ENCODE measurements at regions not wholly inside any gene's neighbourhood (a gene's known extent, or its start where the extent isn't known, plus 50 kb on each side); places are given as distances from the start of the nearest gene placed in this dataset.
"Not testable (repeated sequence)": the region's sequence is repeated elsewhere in the genome, so short reads cannot be mapped to it uniquely, and the experiment has no call there.

DNA sequence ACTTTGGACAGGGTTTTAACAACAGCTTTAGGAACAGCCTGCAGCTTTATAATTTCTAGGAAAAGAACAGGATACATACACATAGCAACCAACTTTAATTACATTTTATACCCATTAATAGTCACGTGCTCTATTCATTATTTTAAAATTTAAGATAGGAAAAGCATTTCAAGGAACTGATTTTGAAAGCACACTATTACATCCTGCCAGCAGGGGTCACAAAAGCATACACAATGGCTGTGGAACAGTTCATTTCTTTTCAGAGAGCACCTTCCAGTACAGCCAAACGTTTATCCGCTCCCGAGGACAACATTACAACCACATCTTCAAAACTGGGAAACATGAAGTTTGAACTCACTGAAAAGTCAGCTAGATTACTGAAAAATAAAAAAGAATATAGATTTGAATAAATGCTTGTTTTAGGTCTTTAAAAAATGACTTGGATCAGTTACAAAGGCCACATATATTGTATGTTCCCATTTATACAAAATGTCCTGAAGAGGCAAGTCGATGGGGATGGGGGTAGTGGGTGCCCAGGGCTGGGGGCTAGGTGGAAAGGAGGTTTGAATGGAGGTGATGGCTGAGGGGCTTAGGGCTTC, 104.6 kb upstream of the EXOC2 start:
- peak; percentile 52 for DNase-seq

DNA sequence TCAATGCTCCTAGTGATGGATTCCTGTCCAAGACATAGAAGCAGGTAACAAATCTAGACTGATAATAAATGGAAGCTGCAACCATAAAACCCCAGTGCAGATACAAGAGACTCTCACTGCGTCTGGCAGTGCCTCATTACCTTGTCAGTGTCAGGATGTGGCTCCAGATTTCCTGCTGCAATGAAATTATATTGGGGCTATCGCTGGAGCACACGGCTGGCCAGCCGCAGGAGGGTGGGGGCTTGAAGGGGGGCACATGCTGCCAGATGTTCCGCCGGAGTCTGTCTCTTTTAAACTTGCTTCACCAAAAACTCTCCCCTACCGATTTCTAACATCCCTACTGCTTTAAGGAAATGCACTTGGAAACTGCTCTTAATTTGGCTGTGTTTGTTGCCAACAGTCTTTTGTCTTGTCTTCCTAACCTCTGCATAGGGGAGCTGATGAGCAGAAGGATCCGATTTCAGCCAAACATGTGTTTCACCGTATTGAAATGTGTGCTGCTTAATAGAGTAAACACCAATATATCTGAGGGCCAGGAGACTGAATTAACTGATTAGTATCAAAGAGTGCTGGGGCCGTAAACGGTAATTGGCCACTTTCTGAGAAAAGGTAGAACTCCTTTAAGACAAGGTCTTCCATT, 102.2 kb upstream of the EXOC2 start:
- DNase-seq = no peak

DNA sequence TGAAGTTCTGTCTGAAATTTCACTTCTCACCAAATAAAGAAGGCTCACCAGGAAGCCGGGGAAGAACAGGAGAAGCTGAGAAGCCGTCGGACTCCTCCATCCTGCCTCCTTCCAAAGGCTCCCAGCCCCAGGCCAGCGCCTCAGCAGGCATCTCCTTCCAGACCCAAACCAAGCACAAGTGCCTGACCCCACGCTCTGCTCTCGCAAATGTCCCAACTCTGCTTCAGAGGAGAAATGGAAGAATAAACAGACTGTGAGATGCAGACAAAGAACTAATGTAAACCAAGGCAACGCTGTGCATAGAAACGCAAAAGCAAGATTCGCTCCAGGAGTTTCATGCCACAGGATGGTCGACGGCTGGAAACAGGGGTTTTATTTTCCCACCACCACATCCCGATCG, 100.3 kb upstream of the EXOC2 start:
- DNase-seq = no peak

DNA sequence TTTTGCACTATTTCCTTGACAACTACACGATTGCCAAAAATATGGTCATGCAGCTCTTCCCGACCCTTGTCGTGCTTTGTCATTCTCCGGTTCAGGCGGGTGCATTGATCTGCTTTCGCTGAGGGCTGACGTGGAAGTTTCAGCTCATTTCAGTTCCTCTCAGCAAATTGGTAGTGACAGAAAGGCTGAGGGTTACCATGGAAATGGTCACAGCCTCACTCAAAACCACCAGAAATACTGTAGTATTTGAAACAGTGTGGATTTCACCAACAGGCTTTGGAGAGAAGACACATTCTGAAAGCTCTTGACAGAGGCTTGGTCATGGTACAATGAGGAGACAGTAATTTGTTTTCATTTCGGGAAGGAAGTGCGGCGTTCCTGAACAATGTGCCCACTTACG, 99.7 kb upstream of the EXOC2 start:
- DNase-seq = no peak

DNA sequence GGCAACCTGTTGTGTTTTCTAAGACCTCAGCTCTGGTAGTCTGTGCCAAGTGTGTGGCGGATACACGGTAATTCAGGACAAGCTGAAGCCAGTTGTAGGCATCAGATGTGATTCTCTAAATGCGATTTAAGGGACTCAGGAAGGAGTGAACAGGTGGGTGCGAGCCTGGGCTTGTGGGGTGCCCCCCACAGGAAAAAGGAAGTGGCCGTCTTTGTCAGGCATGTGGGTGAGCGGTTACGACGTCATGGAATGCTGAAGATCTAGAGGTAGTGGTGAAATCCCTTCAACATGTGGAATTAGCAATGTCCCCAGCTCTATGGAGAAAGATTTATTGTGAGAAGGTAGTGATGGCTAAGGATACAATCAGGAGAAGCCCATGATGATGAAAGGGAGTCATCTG, 95.1 kb upstream of the EXOC2 start:
- DNase-seq = no peak

DNA sequence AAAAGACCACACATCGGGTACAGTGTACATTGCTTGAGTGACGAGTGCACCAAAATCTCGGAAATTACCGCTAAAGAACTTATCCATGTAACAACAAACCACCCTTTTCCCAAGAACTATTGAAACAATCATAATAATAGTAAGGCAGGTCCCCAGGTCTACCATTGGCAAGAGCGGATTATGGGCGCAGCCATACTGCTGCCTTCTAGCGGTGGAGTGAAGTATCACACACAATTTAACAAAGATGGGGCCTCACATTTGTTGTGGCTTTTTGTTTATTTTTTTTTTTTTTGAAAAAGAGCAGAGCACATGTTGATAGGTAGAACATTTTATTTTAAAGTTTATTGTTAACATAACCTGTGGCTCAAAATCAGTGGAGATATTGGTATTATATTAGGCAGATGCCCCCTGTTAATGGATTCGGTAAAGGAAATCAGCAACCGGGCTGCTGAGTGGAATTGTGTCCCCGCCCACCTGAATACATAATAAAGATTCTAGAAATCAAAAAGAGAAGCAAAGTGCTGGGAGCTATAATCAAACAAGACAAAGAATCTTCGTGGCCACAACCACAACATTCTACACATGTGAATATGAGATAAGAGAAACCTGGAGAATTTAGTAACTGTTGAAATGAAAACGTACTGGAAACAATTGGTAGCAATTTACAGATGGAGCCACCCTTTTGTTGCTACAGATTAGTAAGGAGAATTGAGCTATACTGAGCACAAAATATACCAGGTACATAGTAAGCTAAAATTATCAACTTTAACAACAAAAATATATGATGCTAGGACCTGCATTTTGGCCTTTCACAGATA, 94.2 kb upstream of the EXOC2 start:
- DNase-seq = no peak

DNA sequence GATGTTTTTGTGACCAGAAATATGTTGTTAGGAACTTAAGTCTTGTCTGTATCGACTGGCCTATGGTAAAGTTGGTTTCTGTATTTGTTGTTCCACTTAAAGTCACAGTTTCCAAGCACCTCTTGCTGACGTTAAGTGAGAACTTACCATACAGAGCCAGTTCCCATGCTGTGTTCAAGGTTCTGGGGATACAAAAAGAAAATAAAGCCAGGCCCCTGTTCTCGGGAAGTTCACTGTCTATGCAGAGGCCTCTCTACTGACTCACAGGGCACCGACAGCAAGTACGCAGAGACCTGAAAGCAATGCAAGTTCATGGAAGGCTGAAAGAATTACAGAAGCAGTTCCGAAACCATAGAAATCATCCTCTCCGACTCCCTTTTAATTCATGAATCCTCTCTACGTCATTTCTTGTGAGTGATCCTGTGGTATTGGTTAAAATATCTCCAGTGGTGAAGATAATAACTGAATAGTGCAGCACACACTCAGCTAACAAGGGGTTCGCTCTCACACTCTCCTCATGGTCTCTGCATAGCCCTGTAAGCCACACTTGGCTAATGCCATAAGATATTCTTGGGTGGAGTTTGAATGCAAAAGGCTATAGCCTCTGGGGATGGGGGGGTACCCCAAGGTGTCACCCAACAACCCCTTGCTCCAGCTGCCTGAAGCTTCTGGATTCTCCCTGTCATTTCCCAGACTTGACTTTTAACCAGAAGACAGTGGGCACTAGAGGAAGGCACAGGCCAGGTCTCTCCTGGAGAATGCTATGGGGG, 91.2 kb upstream of the EXOC2 start:
- no peak for DNase-seq

DNA sequence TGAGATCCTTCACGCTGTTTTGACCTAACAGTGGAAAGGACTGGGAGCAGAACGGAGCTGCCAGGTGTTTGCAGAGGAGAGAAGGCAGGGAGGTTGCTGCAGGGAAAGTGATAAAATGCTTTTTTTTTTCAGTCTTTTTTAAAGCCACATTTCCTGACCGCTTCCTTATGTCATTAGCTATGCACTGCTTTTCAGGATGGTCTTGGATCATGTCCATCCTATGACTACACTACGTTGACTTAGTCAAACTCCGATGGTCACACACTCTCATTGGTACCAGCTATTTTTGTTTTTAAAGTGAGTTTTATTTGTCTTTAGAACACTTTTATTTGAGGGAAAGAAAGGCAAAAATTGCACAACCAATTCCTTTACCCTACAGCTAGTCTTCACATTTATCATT, 89.2 kb upstream of the EXOC2 start:
- no peak for DNase-seq

DNA sequence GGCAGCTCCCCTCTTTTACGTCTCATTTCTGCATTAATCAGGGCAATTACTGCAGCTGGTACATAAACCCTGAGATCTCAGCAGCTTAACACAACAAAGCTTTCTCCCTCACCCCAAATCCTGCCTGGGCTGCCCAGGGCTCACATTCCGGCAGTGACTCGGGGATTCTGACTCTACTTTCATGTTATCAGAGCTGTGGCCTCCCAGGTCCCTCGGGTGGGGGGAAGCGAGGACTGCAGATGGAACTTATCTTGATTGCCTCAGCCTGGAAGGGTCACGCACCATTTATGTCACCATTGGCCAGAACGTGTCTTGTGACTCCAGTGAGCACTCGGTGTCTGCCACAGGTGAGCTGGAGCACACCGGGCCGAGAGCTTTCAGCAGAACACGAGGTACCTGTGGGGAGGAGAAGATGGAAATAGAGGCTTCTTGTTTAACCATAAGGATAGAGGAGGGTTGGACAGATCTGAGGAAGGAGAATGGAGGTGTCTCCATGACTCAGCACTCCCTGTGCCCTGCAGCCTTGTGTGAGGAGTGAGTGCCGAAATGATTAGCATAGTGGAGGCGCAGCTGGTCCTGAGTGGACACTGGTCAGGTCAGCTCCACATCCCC, 88.5 kb upstream of the EXOC2 start:
- DNase-seq = no peak

DNA sequence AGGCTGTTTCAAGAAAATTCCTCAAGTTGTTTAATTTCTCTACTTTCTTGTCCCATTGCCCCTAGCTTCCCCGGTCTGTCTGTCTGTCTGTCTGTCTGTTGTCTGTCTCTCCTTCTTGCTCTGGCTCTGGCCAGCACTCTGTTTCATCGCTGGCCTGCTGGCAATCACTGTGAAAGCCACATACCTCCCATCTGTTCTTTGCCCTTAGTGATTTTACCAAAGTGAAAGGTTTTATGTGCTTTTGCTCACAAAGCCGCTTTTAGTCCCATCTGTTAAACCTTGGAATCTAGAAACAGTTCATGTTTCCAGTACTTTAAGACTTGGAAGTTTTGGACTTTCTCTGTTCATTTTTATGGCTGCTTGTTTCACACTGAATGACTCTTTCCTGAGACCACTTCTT, 87.8 kb upstream of the EXOC2 start:
- DNase-seq = no peak

DNA sequence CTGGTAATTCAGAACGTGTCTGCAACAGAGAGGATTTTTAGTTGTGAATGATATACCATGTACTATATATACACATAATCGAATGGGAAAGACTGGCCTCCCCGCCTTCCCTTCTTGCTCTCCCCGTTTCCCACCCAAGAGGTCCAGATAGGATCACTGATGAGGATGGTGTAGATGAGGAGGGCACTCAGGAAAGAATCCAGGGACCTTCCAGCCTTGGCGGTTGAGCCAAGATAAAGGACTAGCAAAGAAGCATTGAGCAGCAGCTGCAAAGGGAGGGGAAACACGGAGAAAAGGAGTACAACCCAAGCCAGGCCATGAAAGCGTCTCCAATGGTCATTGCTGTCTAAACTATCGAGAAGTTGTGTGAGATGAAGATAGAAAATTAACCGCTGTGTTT, 84.0 kb upstream of the EXOC2 start:
- no peak for DNase-seq

- no peak for DNase-seq
Observed at GRCh38 chr6:776528-776931, 83.6 kb upstream of the EXOC2 start.

GRCh38 chr6:775863-776262, 82.9 kb upstream of the EXOC2 start:
- no peak for DNase-seq

GRCh38 chr6:771683-772082, 78.7 kb upstream of the EXOC2 start:
- not testable (repeated sequence) for DNase-seq

- DNase-seq = no peak
Observed at GRCh38 chr6:767755-768512, 75.0 kb upstream of the EXOC2 start.

DNA sequence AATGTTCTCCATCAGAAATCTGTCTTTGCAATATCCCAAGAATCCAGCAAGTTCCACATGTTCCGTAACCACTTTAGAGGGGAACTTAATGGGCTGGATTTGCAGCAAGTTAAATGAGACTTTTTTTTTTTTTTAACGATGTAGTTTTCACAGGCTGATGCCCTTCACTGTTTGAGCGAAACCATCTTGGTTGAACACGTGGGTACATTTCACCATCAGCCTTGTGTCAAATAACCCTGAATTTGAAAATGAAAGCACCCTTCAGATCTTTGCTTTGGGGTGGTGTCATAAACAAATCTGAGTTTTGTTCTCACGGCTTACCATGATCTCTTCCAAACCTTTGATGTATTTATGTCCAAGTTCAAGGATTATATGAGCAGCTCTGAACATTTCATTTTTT, 73.7 kb upstream of the EXOC2 start:
- DNase-seq = no peak

- no peak for DNase-seq
Observed at GRCh38 chr6:761997-762396, 69.1 kb upstream of the EXOC2 start.

DNA sequence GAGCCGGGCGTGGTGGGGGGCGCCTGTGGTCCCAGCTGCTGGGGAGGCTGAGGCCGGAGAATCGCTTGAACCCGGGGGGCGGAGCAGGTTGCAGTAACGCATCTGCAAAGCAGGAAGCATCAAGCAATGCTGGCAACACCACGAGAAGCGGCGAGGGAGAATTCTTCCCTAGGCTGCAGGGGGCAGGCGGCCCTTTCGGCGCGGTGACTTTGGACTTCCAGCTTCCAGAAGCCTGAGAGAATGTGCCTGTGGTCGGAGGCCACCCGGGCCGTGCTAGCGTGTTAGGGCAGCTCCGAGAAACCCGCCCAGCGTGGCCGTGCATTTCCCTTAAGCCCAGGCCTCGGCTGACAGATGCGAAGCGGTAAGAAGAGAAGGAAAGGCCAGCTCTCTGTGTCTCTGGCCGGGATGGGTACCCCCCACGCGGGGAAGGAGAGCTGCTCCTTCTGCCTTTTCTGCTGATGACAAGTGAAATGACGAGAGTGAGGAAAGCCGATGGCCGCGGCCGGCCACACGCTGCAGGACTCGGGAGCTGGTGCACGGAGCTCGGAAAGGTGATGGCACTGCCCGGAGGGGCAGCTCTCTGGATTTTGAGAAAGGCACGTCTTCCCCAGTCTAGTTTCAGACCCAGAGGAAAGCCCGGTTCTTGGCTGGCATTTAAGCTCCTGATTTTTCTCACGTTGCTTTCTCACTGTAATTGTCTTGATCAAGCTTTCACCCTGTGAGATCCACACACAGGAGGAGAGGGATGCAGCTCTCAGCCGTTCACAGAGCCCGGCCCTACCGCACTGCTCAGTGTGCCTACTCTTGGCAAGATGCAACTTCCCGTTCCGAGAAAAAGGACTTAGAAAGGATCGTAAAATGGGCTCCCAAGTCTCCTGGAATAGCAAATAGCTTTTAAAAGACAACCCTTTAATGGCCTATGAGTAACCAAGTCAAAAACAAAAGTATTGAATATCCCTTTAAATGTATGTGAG, 68.3 kb upstream of the EXOC2 start:
- no peak for DNase-seq

GRCh38 chr6:759729-760128, 66.8 kb upstream of the EXOC2 start:
- no peak for DNase-seq

DNA sequence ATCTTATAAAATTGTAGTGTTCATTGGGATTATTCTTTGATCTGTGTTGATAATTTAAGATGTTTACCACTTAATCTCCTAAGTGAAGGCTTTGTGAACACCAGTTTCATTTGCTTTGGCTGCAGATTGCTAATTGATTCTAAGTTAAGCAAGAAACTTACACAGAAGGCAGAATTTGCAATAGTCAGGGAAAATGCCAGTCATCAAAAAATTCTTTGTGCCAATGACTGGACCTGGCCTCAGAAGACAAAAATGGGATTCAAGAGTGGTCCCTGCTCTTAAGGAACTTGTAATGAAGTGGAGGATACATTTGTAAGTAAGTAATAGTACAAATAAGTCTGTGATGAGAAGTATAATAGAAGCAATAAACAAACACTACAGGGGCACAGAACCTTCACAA, 63.3 kb upstream of the EXOC2 start:
- no peak for DNase-seq

DNA sequence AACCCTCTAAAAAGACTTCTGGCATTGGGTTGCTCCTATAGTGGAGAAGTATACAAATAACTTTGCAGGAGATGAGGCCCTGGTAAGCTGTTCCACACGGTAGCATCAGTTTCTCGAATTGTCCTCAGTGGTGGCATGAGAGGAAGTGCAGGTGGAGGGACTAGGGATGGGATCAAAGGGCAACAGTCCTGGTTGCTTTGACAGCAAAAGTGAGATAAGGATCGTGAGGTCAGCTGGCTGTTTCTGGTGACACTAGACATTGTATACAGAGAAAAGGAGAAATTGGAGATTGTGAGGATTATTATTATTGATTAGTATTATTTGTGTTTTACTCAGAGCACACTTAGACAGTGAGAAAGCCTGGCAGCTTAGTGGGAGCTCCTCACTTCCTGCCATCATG, 61.3 kb upstream of the EXOC2 start:
- DNase-seq = no peak

All from fibroblast of skin of scalp (primary cell).